HEK293 (cell line): ENCODE measurements at regions not wholly inside any gene's neighbourhood (a gene's known extent, or its start where the extent isn't known, plus 50 kb on each side); places are given as distances from the start of the nearest gene placed in this dataset.

Source experiments
- CTCF ChIA-PET: fragments of 350-600 bp; formaldehyde crosslinking; extraction: SDS; loops from one replicate; lab custom pipeline; 2021; ENCODE audit warnings: antibody characterized with exemption; lab: Yijun Ruan, JAX
- POLR2A ChIA-PET: fragments of 300-600 bp; formaldehyde crosslinking; extraction: SDS; loops from one replicate; lab custom pipeline; 2020; ENCODE audit warnings: antibody characterized with exemption, inconsistent platforms; lab: Yijun Ruan, JAX
- H3K27ac ChIP-seq: fragments of 200-500 bp; sonication (Bioruptor generic); 2 replicates; pipeline ENCODE4 v1.5.1; 2014; ENCODE audit warnings: low read depth, low read length, control low read depth, inconsistent platforms; ENCODE audit errors: extremely low read depth
- H3K36me3 ChIP-seq, 2 experiments: fragments of 200-500 bp in 1 of 2; sonication (Bioruptor generic) in 1 of 2; 1 replicate in 1 of 2; 2 replicates in 1 of 2; pipeline ENCODE4 v1.5.1; 2014 to 2017; ENCODE audit warnings: inconsistent platforms in 2 of 2, low read length in 2 of 2; ENCODE audit not compliant: control insufficient read depth in 2 of 2, insufficient read depth in 1 of 2
- H3K4me1 ChIP-seq: fragments of 200-500 bp; sonication (Bioruptor generic); 2 replicates; pipeline ENCODE4 v1.5.1; 2014; ENCODE audit warnings: mild to moderate bottlenecking, low read length, inconsistent platforms; ENCODE audit not compliant: control insufficient read depth, insufficient read depth
- H3K4me3 ChIP-seq: 2 replicates; pipeline ENCODE4 v1.5.1; 2011; ENCODE audit warnings: low read depth, mild to moderate bottlenecking, control low read depth, low read length, moderate library complexity
- H3K9me3 ChIP-seq: fragments of 200-500 bp; sonication (Bioruptor generic); 2 replicates; pipeline ENCODE4 v1.5.1; 2014; ENCODE audit warnings: low read depth, low read length, inconsistent platforms; ENCODE audit not compliant: control insufficient read depth, insufficient read depth
- ATF2 ChIP-seq: fragments of 450-650 bp; formaldehyde crosslinking; IDR thresholded peaks from 2 replicates; pipeline ENCODE4 v1.5.1; 2016; ENCODE audit warnings: missing biosample characterization, missing genetic modification characterization, low read depth
- KLF10 ChIP-seq: fragments of 450-650 bp; IDR thresholded peaks from 2 replicates; pipeline ENCODE4 v1.5.1; 2018; ENCODE audit warnings: missing biosample characterization, mild to moderate bottlenecking, missing genetic modification characterization
- KLF7 ChIP-seq: fragments of 450-650 bp; formaldehyde crosslinking; IDR thresholded peaks from 2 replicates; pipeline ENCODE4 v1.5.1; 2016; ENCODE audit warnings: missing biosample characterization, missing genetic modification characterization, borderline replicate concordance
- PRDM1 ChIP-seq: fragments of 450-650 bp; formaldehyde crosslinking; IDR thresholded peaks from 2 replicates; pipeline ENCODE4; 2016; ENCODE audit warnings: missing biosample characterization, missing genetic modification characterization
- YY2 ChIP-seq: fragments of 450-650 bp; formaldehyde crosslinking; IDR thresholded peaks from 2 replicates; pipeline ENCODE4 v1.5.1; 2016; ENCODE audit warnings: missing biosample characterization, missing genetic modification characterization
- ZNF140 ChIP-seq: fragments of 450-650 bp; formaldehyde crosslinking; IDR thresholded peaks from 2 replicates; pipeline ENCODE4 v1.5.1; 2016; ENCODE audit warnings: missing biosample characterization, missing genetic modification characterization
- ZNF174 ChIP-seq: fragments of 450-650 bp; formaldehyde crosslinking; IDR thresholded peaks from 2 replicates; pipeline ENCODE4 v1.5.0; 2017; ENCODE audit warnings: missing biosample characterization, mild to moderate bottlenecking, missing genetic modification characterization
- ZNF211 ChIP-seq: fragments of 450-650 bp; formaldehyde crosslinking; IDR thresholded peaks from 2 replicates; pipeline ENCODE4 v1.5.1; 2016; ENCODE audit warnings: low read depth, missing biosample characterization, missing genetic modification characterization
- ZNF23 ChIP-seq: fragments of 450-650 bp; formaldehyde crosslinking; IDR thresholded peaks from 2 replicates; pipeline ENCODE4 v1.5.1; 2016; ENCODE audit warnings: missing biosample characterization, missing genetic modification characterization, borderline replicate concordance
- ZNF280C ChIP-seq: fragments of 450-650 bp; formaldehyde crosslinking; IDR thresholded peaks from 2 replicates; pipeline ENCODE4 v1.5.1; 2016; ENCODE audit warnings: missing biosample characterization, missing genetic modification characterization
- ZNF341 ChIP-seq: fragments of 450-650 bp; formaldehyde crosslinking; IDR thresholded peaks from 2 replicates; pipeline ENCODE4; 2016; ENCODE audit warnings: low read depth, missing biosample characterization, missing genetic modification characterization
- ZNF426 ChIP-seq: fragments of 450-650 bp; formaldehyde crosslinking; IDR thresholded peaks from 2 replicates; pipeline ENCODE4 v1.5.1; 2017; ENCODE audit warnings: missing biosample characterization, missing genetic modification characterization, mild to moderate bottlenecking, inconsistent platforms, moderate library complexity
- ZNF701 ChIP-seq: fragments of 450-650 bp; formaldehyde crosslinking; IDR thresholded peaks from 2 replicates; pipeline ENCODE4 v1.5.1; 2016; ENCODE audit warnings: missing biosample characterization, missing genetic modification characterization

GRCh38 chr10:121205625-121206024 lies 354.5 kb downstream of the WDR11 start:
- no peaks in the 10 kb centered on the region for H3K36me3 ChIP-seq
- POLR2A ChIA-PET: no interaction called here

GRCh38 chr10:121211446-121211845 lies 360.3 kb downstream of the WDR11 start:
- no peak overlapping the region for H3K27ac ChIP-seq
- POLR2A ChIA-PET: no interaction called here
- TF ChIP-seq KLF7: no peak
- no peak for TF ChIP-seq KLF10 (tag by site-specific recombination)
- no peak for TF ChIP-seq ZNF174
- TF ChIP-seq ZNF211 (tag by site-specific recombination): no peak
- no peak overlapping the region for H3K4me3 ChIP-seq
- no peaks in the 10 kb centered on the region for H3K36me3 ChIP-seq
- CTCF ChIA-PET: no interaction called here
- H3K4me1 ChIP-seq: no peaks in the 10 kb centered on the region
- H3K9me3 ChIP-seq: no peaks in the 10 kb centered on the region

More at GRCh38 chr10:121205625-121206024, 354.5 kb downstream of the WDR11 start:
- Histone ChIP-seq H3K4me1 (no peaks in the 10 kb centered on the region; the same call in 1 of the 2 replicates), H3K27ac (no peak overlapping the region), H3K9me3 (no peaks in the 10 kb centered on the region), H3K4me3 (no peak overlapping the region)
- CTCF ChIA-PET: interaction anchor here (0.6 kb wide), 1 partner anchor 467 kb away, joined by 3 read pairs; no protein-coding TSS in a partner anchor
- TF ChIP-seq YY2 (tag by site-specific recombination): no peak
- no peak for TF ChIP-seq ZNF701 (tag by site-specific recombination)
- no peak for TF ChIP-seq ZNF426 (tag by site-specific recombination)
- TF ChIP-seq ZNF341: no peak
- TF ChIP-seq ZNF23 (tag by site-specific recombination): no peak

- Histone ChIP-seq H3K36me3 (no peaks in the 10 kb centered on the region), H3K4me3 (no peak overlapping the region), H3K27ac (no peak overlapping the region)
- CTCF ChIA-PET: no interaction called here
- TF ChIP-seq ZNF140 (0 out of 2 replicates have a peak, but pooled peaks have one; percentile 8), ZNF280C (tag by site-specific recombination) (no peak)
- TF ChIP-seq, all 188 proteins: peak for 1
- Histone ChIP-seq H3K9me3 (no peaks in the 10 kb centered on the region), H3K4me1 (no peaks in the 10 kb centered on the region)
- POLR2A ChIA-PET: no interaction called here
Measured at GRCh38 chr10:121213437-121213836, 362.3 kb downstream of the WDR11 start.

- Histone ChIP-seq H3K27ac (no peak overlapping the region), H3K9me3 (no peaks in the 10 kb centered on the region), H3K4me1 (no peaks in the 10 kb centered on the region), H3K36me3 (no peaks in the 10 kb centered on the region), H3K4me3 (no peak overlapping the region)
- CTCF ChIA-PET: no interaction called here
- TF ChIP-seq PRDM1: no peak
- no peak for TF ChIP-seq ZNF701 (tag by site-specific recombination)
- no peak for TF ChIP-seq ATF2 (tag by site-specific recombination)
- POLR2A ChIA-PET: no interaction called here
Measured at GRCh38 chr10:121216295-121216694, 365.1 kb downstream of the WDR11 start.
